ENCODE measurements at regions not wholly inside any gene's neighbourhood (a gene's known extent, or its start where the extent isn't known, plus 50 kb on each side); places are given as distances from the start of the nearest gene placed in this dataset.

DNA sequence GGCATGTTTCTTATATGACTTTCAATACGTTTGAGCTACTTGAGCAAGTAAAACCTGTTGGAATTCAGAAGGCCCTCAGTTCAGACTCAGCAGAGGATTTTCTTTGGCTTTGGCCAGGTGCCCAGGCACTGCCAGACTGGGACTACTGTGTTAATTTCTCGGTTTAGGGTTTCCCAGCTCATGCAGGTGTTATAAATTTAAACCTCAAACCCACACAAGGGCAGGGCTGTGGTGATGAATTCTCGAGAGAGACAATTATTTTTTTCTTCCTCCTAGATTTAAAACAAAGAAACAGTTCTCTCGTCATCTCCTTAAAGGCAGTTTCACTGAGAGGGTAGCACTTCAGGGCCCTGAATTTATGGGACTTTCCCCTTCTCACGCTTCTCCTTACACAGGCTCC, 406.0 kb upstream of the PIK3R1 start (continued):
- TF ChIP-seq, protein P1, sequence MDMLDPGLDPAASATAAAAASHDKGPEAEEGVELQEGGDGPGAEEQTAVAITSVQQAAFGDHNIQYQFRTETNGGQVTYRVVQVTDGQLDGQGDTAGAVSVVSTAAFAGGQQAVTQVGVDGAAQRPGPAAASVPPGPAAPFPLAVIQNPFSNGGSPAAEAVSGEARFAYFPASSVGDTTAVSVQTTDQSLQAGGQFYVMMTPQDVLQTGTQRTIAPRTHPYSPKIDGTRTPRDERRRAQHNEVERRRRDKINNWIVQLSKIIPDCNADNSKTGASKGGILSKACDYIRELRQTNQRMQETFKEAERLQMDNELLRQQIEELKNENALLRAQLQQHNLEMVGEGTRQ (IDR thresholded peaks at IDR 0.05; ENCODE audit: borderline replicate concordance, low read depth, low read length): no peak
- TF ChIP-seq RB1 (IDR thresholded peaks at IDR 0.05; ENCODE audit: borderline replicate concordance): no peak
- TF ChIP-seq SREBF1 (IDR thresholded peaks at IDR 0.05; ENCODE audit: low read length): no peak
- TF ChIP-seq DPF2 (IDR thresholded peaks at IDR 0.05): peak; percentile 54; the same call in 1 of the 2 replicates
- no peak for TF ChIP-seq POLR2AphosphoS2 (IDR thresholded peaks at IDR 0.05; ENCODE audit: low read depth, low read length)
- TF ChIP-seq, protein P2, sequence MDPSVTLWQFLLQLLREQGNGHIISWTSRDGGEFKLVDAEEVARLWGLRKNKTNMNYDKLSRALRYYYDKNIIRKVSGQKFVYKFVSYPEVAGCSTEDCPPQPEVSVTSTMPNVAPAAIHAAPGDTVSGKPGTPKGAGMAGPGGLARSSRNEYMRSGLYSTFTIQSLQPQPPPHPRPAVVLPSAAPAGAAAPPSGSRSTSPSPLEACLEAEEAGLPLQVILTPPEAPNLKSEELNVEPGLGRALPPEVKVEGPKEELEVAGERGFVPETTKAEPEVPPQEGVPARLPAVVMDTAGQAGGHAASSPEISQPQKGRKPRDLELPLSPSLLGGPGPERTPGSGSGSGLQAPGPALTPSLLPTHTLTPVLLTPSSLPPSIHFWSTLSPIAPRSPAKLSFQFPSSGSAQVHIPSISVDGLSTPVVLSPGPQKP (IDR thresholded peaks at IDR 0.05; ENCODE audit: low read depth, low read length): no peak
- TF ChIP-seq, protein P3, sequence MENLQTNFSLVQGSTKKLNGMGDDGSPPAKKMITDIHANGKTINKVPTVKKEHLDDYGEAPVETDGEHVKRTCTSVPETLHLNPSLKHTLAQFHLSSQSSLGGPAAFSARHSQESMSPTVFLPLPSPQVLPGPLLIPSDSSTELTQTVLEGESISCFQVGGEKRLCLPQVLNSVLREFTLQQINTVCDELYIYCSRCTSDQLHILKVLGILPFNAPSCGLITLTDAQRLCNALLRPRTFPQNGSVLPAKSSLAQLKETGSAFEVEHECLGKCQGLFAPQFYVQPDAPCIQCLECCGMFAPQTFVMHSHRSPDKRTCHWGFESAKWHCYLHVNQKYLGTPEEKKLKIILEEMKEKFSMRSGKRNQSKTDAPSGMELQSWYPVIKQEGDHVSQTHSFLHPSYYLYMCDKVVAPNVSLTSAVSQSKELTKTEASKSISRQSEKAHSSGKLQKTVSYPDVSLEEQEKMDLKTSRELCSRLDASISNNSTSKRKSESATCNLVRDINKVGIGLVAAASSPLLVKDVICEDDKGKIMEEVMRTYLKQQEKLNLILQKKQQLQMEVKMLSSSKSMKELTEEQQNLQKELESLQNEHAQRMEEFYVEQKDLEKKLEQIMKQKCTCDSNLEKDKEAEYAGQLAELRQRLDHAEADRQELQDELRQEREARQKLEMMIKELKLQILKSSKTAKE (IDR thresholded peaks at IDR 0.05; ENCODE audit: low read depth, poor library complexity, severe bottlenecking): peak; percentile 85
- no peak for TF ChIP-seq SRF (IDR thresholded peaks at IDR 0.05; ENCODE audit: low read depth in 2 of 2, low read length in 2 of 2)
- TF ChIP-seq NBN (IDR thresholded peaks at IDR 0.05): peak; percentile 55; the same call in 1 of the 2 replicates
- peak; percentile 53; the same call in 1 of the 2 replicates for TF ChIP-seq CHD2 (IDR thresholded peaks at IDR 0.05; ENCODE audit: borderline replicate concordance, low read depth, low read length)
- no peak for TF ChIP-seq RFX5 (IDR thresholded peaks at IDR 0.05; ENCODE audit: low read depth, low read length)
- TF ChIP-seq CBFB (IDR thresholded peaks at IDR 0.05; ENCODE audit: low read depth): peak; percentile 71
- TF ChIP-seq IKZF1 (conservative IDR thresholded peaks at IDR 0.05): peak; percentile 77
- TF ChIP-seq, protein P4, sequence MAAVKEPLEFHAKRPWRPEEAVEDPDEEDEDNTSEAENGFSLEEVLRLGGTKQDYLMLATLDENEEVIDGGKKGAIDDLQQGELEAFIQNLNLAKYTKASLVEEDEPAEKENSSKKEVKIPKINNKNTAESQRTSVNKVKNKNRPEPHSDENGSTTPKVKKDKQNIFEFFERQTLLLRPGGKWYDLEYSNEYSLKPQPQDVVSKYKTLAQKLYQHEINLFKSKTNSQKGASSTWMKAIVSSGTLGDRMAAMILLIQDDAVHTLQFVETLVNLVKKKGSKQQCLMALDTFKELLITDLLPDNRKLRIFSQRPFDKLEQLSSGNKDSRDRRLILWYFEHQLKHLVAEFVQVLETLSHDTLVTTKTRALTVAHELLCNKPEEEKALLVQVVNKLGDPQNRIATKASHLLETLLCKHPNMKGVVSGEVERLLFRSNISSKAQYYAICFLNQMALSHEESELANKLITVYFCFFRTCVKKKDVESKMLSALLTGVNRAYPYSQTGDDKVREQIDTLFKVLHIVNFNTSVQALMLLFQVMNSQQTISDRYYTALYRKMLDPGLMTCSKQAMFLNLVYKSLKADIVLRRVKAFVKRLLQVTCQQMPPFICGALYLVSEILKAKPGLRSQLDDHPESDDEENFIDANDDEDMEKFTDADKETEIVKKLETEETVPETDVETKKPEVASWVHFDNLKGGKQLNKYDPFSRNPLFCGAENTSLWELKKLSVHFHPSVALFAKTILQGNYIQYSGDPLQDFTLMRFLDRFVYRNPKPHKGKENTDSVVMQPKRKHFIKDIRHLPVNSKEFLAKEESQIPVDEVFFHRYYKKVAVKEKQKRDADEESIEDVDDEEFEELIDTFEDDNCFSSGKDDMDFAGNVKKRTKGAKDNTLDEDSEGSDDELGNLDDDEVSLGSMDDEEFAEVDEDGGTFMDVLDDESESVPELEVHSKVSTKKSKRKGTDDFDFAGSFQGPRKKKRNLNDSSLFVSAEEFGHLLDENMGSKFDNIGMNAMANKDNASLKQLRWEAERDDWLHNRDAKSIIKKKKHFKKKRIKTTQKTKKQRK (IDR thresholded peaks at IDR 0.05; ENCODE audit: low read depth, low read length): no peak
- TF ChIP-seq ASH2L (IDR thresholded peaks at IDR 0.05; ENCODE audit: borderline replicate concordance, low read depth): no peak
- TF ChIP-seq ZNF274 (IDR thresholded peaks at IDR 0.05; ENCODE audit: insufficient read depth, insufficient read length): no peak
- peak; percentile 23; the same call in 1 of the 2 replicates for TF ChIP-seq CREM (IDR thresholded peaks at IDR 0.05; ENCODE audit: low read depth)
- TF ChIP-seq, protein P5, sequence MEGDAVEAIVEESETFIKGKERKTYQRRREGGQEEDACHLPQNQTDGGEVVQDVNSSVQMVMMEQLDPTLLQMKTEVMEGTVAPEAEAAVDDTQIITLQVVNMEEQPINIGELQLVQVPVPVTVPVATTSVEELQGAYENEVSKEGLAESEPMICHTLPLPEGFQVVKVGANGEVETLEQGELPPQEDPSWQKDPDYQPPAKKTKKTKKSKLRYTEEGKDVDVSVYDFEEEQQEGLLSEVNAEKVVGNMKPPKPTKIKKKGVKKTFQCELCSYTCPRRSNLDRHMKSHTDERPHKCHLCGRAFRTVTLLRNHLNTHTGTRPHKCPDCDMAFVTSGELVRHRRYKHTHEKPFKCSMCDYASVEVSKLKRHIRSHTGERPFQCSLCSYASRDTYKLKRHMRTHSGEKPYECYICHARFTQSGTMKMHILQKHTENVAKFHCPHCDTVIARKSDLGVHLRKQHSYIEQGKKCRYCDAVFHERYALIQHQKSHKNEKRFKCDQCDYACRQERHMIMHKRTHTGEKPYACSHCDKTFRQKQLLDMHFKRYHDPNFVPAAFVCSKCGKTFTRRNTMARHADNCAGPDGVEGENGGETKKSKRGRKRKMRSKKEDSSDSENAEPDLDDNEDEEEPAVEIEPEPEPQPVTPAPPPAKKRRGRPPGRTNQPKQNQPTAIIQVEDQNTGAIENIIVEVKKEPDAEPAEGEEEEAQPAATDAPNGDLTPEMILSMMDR (IDR thresholded peaks at IDR 0.05 in 2 of 3, conservative IDR thresholded peaks at IDR 0.05 in 1 of 3; ENCODE audit: control insufficient read depth in 2 of 3, extremely low read depth in 1 of 3, insufficient read depth in 1 of 3, low read depth in 3 of 3, low read length in 3 of 3): no peak
- TF ChIP-seq MYB (IDR thresholded peaks at IDR 0.05; ENCODE audit: borderline replicate concordance, low read depth, low read length): no peak
- TF ChIP-seq IKZF2 (IDR thresholded peaks at IDR 0.05): peak; percentile 76 to 89
- TF ChIP-seq SUZ12 (IDR thresholded peaks at IDR 0.05; ENCODE audit: unreplicated experiment): no peak
- no peak for TF ChIP-seq ZNF24 (IDR thresholded peaks at IDR 0.05)
